Activated CD4-positive, alpha-beta T cell treated with anti-CD3 and anti-CD28 coated beads, Interleukin-2, amount 10 ng/mL, durations not matched to agents 7 days and 5 days (primary cell): ENCODE measurements at regions not wholly inside any gene's neighbourhood (a gene's known extent, or its start where the extent isn't known, plus 50 kb on each side); places are given as distances from the start of the nearest gene placed in this dataset.
"Not testable (repeated sequence)": the region's sequence is repeated elsewhere in the genome, so short reads cannot be mapped to it uniquely, and the experiment has no call there.

Source experiments
- CTCF ChIA-PET: fragments of 350-600 bp; sonication (Branson Sonifier 250); formaldehyde crosslinking; loops from one replicate; lab custom pipeline; 2021; ENCODE audit warnings: antibody characterized with exemption; lab: Charles Lee
- POLR2A ChIA-PET: fragments of 350-600 bp; sonication (Branson Sonifier 250); formaldehyde crosslinking; loops from one replicate; lab custom pipeline; 2021; ENCODE audit warnings: antibody characterized with exemption; lab: Charles Lee
- DNase-seq: peaks from one replicate; pipeline ENCODE4 v3.0.0-alpha.2; 2020
- H3K27ac Mint-ChIP-seq: one replicate; pipeline ENCODE4 v1.8.0; 2021; ENCODE audit warnings: mild to moderate bottlenecking, moderate library complexity, mixed read lengths
- H3K27me3 Mint-ChIP-seq: one replicate; pipeline ENCODE4 v1.8.0; 2021; ENCODE audit warnings: mixed read lengths
- H3K36me3 Mint-ChIP-seq: one replicate; pipeline ENCODE4 v1.8.0; 2021; ENCODE audit warnings: low read depth, mixed read lengths
- H3K4me1 Mint-ChIP-seq: one replicate; pipeline ENCODE4 v1.8.0; 2021; ENCODE audit warnings: mixed read lengths
- H3K4me3 Mint-ChIP-seq: one replicate; pipeline ENCODE4 v1.8.0; 2021; ENCODE audit warnings: mild to moderate bottlenecking, moderate library complexity, mixed read lengths
- H3K9me3 Mint-ChIP-seq: one replicate; pipeline ENCODE4 v1.8.0; 2021; ENCODE audit warnings: mixed read lengths

DNA sequence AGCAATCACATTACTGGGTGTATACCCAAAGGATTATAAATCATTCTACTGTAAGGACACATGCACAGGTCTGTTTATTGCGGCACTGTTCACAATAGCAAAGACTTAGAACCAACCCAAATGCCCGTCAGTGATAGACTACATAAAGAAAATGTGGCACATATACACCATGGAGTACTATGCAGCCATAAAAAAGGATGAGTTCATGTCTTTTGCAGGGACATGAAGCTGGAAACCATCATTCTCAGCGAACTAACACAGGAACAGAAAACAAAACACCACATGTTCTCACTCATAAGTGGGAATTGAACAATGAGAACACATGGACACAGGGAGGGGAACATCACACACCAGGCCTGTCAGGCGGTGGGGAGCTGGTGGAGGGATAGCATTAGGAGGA is 313.9 kb upstream of the NCKAP5 start:
- H3K4me1 Mint-ChIP-seq, H3K27me3 Mint-ChIP-seq, H3K4me3 Mint-ChIP-seq, H3K36me3 Mint-ChIP-seq, POLR2A ChIA-PET, H3K9me3 Mint-ChIP-seq, DNase-seq, CTCF ChIA-PET, H3K27ac Mint-ChIP-seq: not testable (repeated sequence)

DNA sequence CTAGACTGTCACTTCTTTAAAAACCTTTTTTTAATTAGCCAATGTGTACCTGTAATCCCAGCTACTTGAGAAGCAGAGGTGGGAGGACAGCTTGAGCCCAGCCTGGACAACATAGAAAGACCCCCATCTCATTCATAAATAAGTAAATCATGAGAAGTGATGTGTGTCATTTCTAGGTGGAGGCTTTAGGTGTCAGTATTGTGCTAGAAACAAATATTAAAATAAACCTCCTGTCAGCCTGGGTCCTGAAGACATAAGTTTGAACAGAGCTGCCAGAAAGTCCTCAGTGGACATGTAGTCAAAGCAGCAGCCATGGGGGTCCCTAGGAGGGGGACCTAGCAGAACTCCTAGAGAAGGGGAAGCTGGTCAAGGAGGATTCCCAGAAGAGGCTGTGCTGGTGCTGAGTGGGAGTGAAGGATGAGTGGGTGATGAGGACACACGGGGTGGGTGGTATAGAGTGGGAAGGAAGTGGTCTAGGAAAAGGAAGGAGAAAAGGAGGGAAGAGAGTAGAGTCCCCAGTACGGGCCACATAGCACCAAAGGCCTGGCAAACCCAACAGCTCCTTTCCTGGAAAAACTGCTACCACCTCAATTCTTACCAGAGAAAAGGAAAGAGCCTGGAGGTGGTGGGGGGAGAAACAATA is 316.6 kb upstream of the NCKAP5 start:
- peaks cover 4% of the 10 kb centered on the region for H3K27me3 Mint-ChIP-seq

DNA sequence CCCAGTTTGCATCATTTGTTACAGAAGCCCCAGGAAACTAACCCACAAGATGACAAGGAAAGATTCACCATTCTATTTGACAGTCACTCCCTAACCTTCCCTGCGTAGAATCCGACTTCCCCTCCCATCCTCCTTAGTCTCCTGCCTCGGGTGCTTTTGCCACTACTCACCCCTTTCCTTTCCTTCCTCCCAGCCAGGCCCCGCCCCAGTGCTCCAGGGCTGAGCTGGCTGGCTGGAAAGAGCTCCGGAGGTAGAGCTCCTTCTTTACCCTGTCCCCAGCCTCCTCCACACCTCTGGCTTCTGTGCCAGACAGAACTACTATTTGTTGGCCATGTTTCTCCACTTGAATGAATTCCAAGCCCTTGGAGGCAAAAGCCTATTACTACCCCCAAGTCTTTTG is 317.6 kb upstream of the NCKAP5 start:
- DNase-seq, result no peak
- Mint-ChIP-seq H3K9me3 (no peaks in the 10 kb centered on the region), H3K4me1 (no peaks in the 10 kb centered on the region), H3K27me3 (peaks cover 3% of the 10 kb centered on the region), H3K27ac (no peak overlapping the region), H3K4me3 (no peak overlapping the region), H3K36me3 (no peaks in the 10 kb centered on the region)
- ChIA-PET POLR2A (no interaction called here), CTCF (no interaction called here)

More for the DNA sequence above, 316.6 kb upstream of the NCKAP5 start:
- H3K4me3 Mint-ChIP-seq, result no peak overlapping the region
- ChIA-PET POLR2A (no interaction called here), CTCF (interaction anchor here (0.7 kb wide), 1 partner anchor 617 kb away, joined by 4 read pairs; no protein-coding TSS in a partner anchor)
- H3K36me3 Mint-ChIP-seq, result no peaks in the 10 kb centered on the region
- H3K27ac Mint-ChIP-seq, result no peak overlapping the region
- no peaks in the 10 kb centered on the region for H3K9me3 Mint-ChIP-seq
- DNase-seq, result no peak
- H3K4me1 Mint-ChIP-seq, result no peaks in the 10 kb centered on the region

DNA sequence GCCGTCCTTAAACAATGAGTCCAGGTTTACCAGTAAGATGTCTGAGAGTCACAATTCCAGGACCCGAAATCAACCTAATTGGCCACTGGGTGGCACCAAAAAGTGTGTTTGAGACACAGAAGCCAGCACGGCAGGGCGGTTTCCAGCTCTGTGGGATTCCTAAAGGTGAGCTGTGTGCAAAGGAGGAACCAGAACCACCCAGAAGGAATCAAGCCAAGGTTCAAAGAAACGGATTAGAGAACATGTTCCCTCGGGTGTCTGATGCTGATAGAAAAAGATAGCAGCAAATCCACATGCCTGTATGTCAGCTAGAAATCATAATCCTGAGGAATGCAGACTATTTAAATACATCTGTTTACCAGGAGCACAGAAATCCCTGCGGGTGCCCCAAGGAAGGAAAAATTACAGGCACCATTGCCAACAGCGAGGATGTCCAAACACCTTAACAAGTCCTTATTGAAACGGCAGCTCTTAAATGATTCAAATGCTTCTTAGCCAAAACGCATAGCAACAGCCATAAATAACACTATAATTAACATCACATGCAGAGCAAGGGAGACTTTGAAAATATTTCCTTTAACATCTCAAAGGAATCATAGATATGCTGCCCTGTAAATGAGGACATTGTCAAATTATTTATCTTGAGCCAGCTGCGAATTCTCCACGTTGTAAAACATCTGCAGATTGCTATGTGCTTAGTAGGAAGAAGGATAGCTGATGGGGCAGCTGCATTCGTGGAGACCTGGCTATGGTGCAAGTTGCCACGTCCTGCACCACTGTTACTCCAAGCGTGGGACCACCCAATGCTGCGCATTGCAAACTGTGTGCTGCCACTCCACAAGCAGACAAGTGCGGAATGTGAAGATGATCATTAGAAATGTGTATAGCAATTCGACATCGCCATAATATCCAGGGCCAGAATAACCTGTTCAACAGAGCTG is 318.7 kb upstream of the NCKAP5 start:
- H3K27ac Mint-ChIP-seq, result no peak overlapping the region
- ChIA-PET CTCF (interaction anchor here (1.0 kb wide), 1 partner anchor 525 kb away, joined by 4 read pairs; no protein-coding TSS in a partner anchor), POLR2A (no interaction called here)
- H3K27me3 Mint-ChIP-seq, result peaks cover 4% of the 10 kb centered on the region
- no peaks in the 10 kb centered on the region for H3K9me3 Mint-ChIP-seq
- H3K4me1 Mint-ChIP-seq, result no peaks in the 10 kb centered on the region
- H3K4me3 Mint-ChIP-seq, result no peak overlapping the region
- DNase-seq, result peak; percentile 50
- no peaks in the 10 kb centered on the region for H3K36me3 Mint-ChIP-seq

DNA sequence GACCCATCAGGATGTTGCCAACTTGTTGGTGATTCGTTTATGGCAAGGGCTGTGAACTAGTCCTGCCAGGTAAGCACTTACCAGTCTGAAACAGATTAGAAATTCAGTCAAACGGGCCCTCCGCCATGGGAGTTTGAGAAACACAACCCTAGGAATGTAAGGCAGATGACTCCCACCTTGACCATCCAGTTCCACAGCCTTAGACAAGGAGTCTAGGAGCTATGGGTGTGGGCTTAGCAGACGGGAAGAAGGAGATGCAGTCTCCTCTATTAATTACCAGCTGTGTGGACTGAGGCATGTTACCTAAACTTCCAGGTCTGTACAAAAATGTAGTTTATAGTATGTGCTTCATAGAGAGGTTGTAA is 319.4 kb upstream of the NCKAP5 start:
- H3K9me3 Mint-ChIP-seq, result no peaks in the 10 kb centered on the region
- H3K36me3 Mint-ChIP-seq, result no peaks in the 10 kb centered on the region
- POLR2A ChIA-PET, result no interaction called here
- CTCF ChIA-PET, result no interaction called here
- no peak overlapping the region for H3K4me3 Mint-ChIP-seq
- DNase-seq, result no peak
- H3K4me1 Mint-ChIP-seq, result no peaks in the 10 kb centered on the region
- no peak overlapping the region for H3K27ac Mint-ChIP-seq
- peaks cover 4% of the 10 kb centered on the region for H3K27me3 Mint-ChIP-seq

DNA sequence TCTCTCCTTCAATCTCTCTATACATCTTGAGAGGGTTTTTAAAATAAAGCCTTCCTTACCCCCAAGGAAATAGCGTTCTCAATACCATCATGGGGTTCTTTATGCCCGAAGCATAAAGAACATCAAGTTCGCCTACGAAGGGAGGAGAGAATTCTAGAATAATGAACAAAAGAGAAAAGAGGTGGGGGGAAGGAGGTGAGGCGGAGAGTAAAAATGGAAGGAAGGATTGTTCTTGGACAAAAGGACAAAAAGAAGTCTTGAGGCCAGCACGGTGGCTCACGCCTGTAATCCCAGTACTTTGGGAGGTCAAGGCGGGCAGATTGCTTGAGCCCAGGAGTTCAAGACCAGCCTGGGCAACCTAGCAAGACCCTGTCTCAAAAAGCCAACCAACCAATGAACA is 319.8 kb upstream of the NCKAP5 start:
- Mint-ChIP-seq H3K27me3 (peaks cover 4% of the 10 kb centered on the region), H3K4me1 (no peaks in the 10 kb centered on the region), H3K4me3 (no peak overlapping the region), H3K36me3 (no peaks in the 10 kb centered on the region), H3K9me3 (no peaks in the 10 kb centered on the region), H3K27ac (no peak overlapping the region)
- ChIA-PET CTCF (no interaction called here), POLR2A (no interaction called here)
- DNase-seq, result no peak

DNA sequence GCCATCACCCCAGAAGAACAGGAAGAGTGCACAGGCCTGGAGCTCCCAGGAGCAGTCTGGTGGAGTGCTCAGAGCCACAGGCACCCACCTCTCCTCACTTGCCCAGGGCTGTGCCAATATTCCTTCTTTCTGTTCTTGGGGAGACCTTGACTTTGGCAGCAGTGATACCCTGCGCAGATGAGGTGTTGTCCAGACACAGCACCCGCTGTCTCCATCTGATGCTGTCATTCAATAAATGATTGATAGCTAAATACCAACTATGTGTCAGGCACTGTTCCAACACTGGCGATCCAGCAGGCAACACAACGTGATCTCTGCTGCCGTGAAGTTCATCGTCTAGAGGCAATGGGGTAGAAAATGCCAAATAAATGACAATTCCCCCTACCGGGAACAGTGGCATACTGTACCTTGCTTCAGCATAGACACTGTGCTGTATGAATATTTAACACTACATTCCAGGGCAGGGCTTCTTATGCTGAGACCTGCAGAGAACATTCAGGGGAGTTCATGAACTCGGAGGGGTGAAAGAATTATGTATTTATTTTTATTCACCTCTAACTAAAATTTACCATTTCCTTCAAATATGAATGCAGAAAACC is 320.5 kb upstream of the NCKAP5 start:
- Mint-ChIP-seq H3K4me1 (no peaks in the 10 kb centered on the region), H3K27me3 (peaks cover 4% of the 10 kb centered on the region), H3K36me3 (no peaks in the 10 kb centered on the region), H3K4me3 (no peak overlapping the region), H3K9me3 (no peaks in the 10 kb centered on the region), H3K27ac (no peak overlapping the region)
- ChIA-PET CTCF (no interaction called here), POLR2A (no interaction called here)
- no peak for DNase-seq

DNA sequence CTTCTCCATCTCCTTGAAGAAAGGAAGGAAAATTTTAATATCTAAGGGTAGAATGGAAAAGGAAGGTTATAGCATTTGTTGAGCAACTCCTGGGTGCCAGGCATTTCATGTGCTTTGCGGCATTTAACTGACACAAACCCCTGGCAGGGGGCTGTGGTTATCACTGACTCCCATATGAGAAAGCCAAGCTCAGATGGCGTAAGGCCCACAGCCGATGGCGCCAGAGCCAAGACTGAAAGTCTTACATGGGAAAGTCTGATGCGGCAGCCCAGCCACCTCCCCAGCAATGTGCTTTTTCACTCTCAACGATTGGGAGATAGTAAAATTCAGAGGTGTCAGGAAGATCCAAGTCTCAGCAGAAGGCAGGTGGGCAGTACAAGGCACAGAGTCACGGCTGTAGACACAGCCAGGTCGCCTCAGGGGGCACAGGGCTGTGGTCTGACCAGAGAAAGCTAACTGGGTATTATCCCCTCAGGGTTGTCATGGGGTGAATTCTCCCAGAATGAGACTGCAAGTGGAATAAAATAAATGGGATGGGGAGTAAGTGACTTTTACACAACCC is 324.2 kb upstream of the NCKAP5 start:
- Mint-ChIP-seq H3K27ac (no peak overlapping the region), H3K36me3 (no peaks in the 10 kb centered on the region), H3K4me3 (no peak overlapping the region), H3K4me1 (no peaks in the 10 kb centered on the region), H3K9me3 (no peaks in the 10 kb centered on the region), H3K27me3 (peaks cover 4% of the 10 kb centered on the region)
- ChIA-PET CTCF (no interaction called here), POLR2A (interaction anchor here (0.7 kb wide), 1 partner anchor 55 kb away, joined by 3 read pairs; no protein-coding TSS in a partner anchor)
- no peak for DNase-seq

DNA sequence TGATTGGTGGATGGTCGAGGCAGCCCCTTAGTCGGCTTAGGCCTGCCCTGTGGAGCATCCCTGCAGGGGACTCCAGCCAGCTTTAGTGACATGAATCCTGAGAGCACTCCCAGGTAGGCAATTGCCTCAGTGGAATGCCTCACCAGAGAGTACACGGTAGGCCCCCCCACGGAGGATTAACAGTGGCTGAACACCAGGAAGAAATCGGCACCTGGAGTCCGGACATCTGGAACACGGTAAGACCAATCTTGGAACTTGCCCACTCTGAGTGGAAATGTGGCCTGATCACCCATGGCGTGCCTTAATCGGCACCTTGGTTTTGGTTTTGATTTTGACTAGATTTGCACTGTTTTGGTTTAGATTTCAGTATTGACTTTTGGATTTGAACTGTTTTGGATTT is 326.2 kb upstream of the NCKAP5 start:
- Mint-ChIP-seq H3K4me1 (no peaks in the 10 kb centered on the region), H3K4me3 (no peak overlapping the region), H3K36me3 (no peaks in the 10 kb centered on the region), H3K27ac (no peak overlapping the region), H3K9me3 (no peaks in the 10 kb centered on the region), H3K27me3 (peaks cover 2% of the 10 kb centered on the region)
- no peak for DNase-seq
- POLR2A ChIA-PET, result no interaction called here
- CTCF ChIA-PET, result no interaction called here

DNA sequence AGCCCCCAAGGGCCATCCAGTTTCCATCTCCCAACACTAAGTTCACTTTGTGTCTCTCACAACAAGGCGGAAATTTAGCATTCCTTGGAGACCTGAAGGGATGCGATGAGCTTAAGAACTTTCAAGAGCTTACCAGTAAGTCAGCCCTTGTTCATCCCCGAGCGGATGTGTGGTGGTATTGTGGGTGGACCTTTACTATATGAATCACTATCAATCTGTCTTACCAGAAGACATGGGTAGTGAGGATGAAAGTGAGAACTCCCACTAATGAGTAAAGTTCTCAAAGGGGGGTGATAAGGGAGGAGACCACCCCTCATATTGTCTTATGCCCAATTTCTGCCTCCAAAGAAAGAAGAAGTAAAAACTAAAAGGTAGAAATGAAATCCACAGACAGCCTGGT is 329.6 kb upstream of the NCKAP5 start:
- H3K9me3 Mint-ChIP-seq, H3K27ac Mint-ChIP-seq, H3K4me1 Mint-ChIP-seq, POLR2A ChIA-PET, H3K4me3 Mint-ChIP-seq, H3K27me3 Mint-ChIP-seq, H3K36me3 Mint-ChIP-seq, DNase-seq: not testable (repeated sequence)
- CTCF ChIA-PET, result interaction anchor here (1.2 to 1.3 kb wide), 2 partner anchors 9 to 31 kb away, joined by 3 read pairs; no protein-coding TSS in a partner anchor

DNA sequence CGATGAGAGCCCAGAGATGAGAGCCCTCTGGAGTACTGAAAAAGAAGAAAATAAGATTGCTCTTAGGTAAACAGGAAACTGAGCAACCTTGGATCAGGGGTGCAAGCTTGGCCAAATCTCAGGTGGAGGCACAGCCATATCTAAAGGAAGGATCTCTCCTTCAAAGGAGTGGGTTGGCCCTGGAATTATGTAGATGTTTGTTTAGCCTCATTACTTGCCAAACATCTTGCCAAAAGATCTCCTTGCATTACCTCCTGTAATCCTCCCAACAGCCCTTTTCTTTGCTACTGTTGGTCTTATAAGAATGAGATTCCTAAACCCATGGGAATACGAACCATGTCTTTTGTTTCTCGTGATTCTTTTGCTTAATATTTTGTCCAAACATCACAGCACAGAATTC is 332.6 kb upstream of the NCKAP5 start:
- ChIA-PET CTCF (no interaction called here), POLR2A (no interaction called here)
- no peaks in the 10 kb centered on the region for H3K36me3 Mint-ChIP-seq
- H3K27me3 Mint-ChIP-seq, result peaks cover 3% of the 10 kb centered on the region
- no peak overlapping the region for H3K27ac Mint-ChIP-seq
- H3K4me3 Mint-ChIP-seq, result no peak overlapping the region
- no peak for DNase-seq
- H3K9me3 Mint-ChIP-seq, result no peaks in the 10 kb centered on the region
- H3K4me1 Mint-ChIP-seq, result no peaks in the 10 kb centered on the region

DNA sequence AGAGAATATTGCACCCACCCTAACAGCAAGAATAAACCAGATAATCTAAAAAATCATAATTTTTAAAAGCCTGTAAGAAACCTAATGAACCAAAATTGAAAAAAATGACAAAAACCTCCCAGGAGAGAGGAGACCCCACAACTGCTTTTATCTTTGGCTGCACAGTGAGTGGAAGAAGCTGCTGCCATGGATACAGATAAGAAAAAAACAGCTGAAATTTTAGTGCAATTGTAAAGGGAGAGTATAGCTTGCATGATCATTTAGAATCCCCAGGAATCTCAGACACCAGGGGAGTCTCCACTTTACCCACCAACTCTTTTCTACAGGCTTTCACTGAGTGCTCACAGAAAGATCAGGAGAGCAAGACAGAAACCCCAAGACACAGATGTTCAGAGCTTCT is 338.1 kb upstream of the NCKAP5 start:
- Mint-ChIP-seq H3K36me3 (no peaks in the 10 kb centered on the region), H3K4me3 (no peak overlapping the region), H3K27ac (no peak overlapping the region), H3K9me3 (peaks cover 2% of the 10 kb centered on the region), H3K27me3 (peaks cover 5% of the 10 kb centered on the region), H3K4me1 (no peaks in the 10 kb centered on the region)
- ChIA-PET POLR2A (no interaction called here), CTCF (interaction anchor here (0.7 kb wide), 1 partner anchor 9 kb away, joined by 3 read pairs; no protein-coding TSS in a partner anchor)
- DNase-seq, result no peak

DNA sequence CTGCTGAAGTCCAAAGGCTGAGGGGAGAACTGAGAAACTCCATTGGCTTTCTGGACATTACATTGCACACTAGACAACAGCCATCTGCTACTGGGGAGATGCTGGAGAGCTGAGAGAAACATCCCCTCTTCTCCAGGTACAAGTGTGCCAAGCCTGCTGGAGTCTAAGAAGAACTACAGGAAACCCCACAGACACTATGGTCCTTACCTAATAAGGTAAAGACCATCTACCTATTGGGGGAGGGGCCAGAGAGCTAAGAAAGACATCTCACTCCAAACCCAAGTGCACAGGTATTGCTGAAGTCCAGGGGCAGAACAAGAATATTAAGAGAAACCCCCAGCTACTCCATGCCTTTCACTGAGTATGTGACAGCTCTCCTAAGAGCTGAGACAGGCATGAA is 338.7 kb upstream of the NCKAP5 start:
- Mint-ChIP-seq H3K36me3 (no peaks in the 10 kb centered on the region), H3K9me3 (peaks cover 2% of the 10 kb centered on the region), H3K27me3 (peaks cover 5% of the 10 kb centered on the region), H3K4me3 (no peak overlapping the region), H3K4me1 (no peaks in the 10 kb centered on the region), H3K27ac (no peak overlapping the region)
- ChIA-PET CTCF (interaction anchor here (0.7 kb wide), 1 partner anchor 10 kb away, joined by 3 read pairs; no protein-coding TSS in a partner anchor), POLR2A (no interaction called here)
- DNase-seq, result no peak
